GM04503 (cell line): ENCODE measurements at regions not wholly inside any gene's neighbourhood (a gene's known extent, or its start where the extent isn't known, plus 50 kb on each side); places are given as distances from the start of the nearest gene placed in this dataset.

Experiments used
- DNase-seq: peaks from one replicate; pipeline ENCODE4 v3.0.0-alpha.2; 2012; ENCODE audit warnings: low read depth

GRCh38 chr15:87805117-87805820, 451.3 kb downstream of the NTRK3 start:
- no peak for DNase-seq

GRCh38 chr15:87804451-87804850, 452.1 kb downstream of the NTRK3 start:
- DNase-seq = no peak

- no peak for DNase-seq
These were observed 456.7 kb downstream of the NTRK3 start for GRCh38 chr15:87799838-87800237.

- DNase-seq = no peak
These were observed 457.1 kb downstream of the NTRK3 start for GRCh38 chr15:87799428-87799827.

- no peak for DNase-seq
These were observed 462.8 kb downstream of the NTRK3 start for GRCh38 chr15:87793725-87794124.

GRCh38 chr15:87792250-87793040, 464.1 kb downstream of the NTRK3 start:
- DNase-seq = no peak

- no peak for DNase-seq
These were observed 474.4 kb downstream of the NTRK3 start for GRCh38 chr15:87781959-87782625.

GRCh38 chr15:87779746-87780145, 476.8 kb downstream of the NTRK3 start:
- no peak for DNase-seq

GRCh38 chr15:87778358-87778757, 478.2 kb downstream of the NTRK3 start:
- DNase-seq = no peak

- peak; percentile 45 for DNase-seq
These were observed 479.4 kb downstream of the NTRK3 start for GRCh38 chr15:87777054-87777561.

- DNase-seq = no peak
These were observed 489.0 kb downstream of the NTRK3 start for GRCh38 chr15:87767516-87767915.

GRCh38 chr15:87764461-87765240, 491.9 kb downstream of the NTRK3 start:
- peak; percentile 78 for DNase-seq

- no peak for DNase-seq
These were observed 492.7 kb downstream of the NTRK3 start for GRCh38 chr15:87763837-87764236.

GRCh38 chr15:87761736-87762509, 494.6 kb downstream of the NTRK3 start:
- no peak for DNase-seq

- DNase-seq = no peak
These were observed 495.8 kb downstream of the NTRK3 start for GRCh38 chr15:87760547-87761314.

GRCh38 chr15:87758794-87759418, 497.6 kb downstream of the NTRK3 start:
- DNase-seq = no peak

- DNase-seq = no peak
These were observed 499.5 kb downstream of the NTRK3 start for GRCh38 chr15:87757084-87757483.

GRCh38 chr15:87756072-87756471, 500.5 kb downstream of the NTRK3 start:
- DNase-seq = no peak

GRCh38 chr15:87755226-87755625, 501.3 kb downstream of the NTRK3 start:
- no peak for DNase-seq

GRCh38 chr15:87753539-87753938, 503.0 kb downstream of the NTRK3 start:
- DNase-seq = no peak
